ENCODE measurements at regions not wholly inside any gene's neighbourhood (a gene's known extent, or its start where the extent isn't known, plus 50 kb on each side); places are given as distances from the start of the nearest gene placed in this dataset.

GRCh38 chr1:65059930-65060538 is 88.0 kb upstream of the AK4 start:
- no peaks in the 10 kb centered on the region for H3K9me3 ChIP-seq (ENCODE audit: control insufficient read depth in 2 of 2, low read length in 2 of 2)
- peaks cover 26 to 28% of the 10 kb centered on the region in 2 donors for H3K36me3 ChIP-seq (ENCODE audit: control insufficient read depth in 2 of 2, insufficient read depth in 2 of 2, low read length in 2 of 2)
- no peak overlapping the region for H3K27ac ChIP-seq (ENCODE audit: low read length)
- no peak overlapping the region for H3K4me3 ChIP-seq (ENCODE audit: low read length in 2 of 2)
- no peaks in the 10 kb centered on the region for H3K27me3 ChIP-seq (ENCODE audit: control insufficient read depth in 1 of 2, insufficient read depth in 2 of 2, low read length in 2 of 2)
- no peak overlapping the region for H3K9ac ChIP-seq (ENCODE audit: low read length in 2 of 2)
- peaks cover 18% of the 10 kb centered on the region for H3K4me1 ChIP-seq (ENCODE audit: control insufficient read depth, insufficient read depth, low read length)

- Histone ChIP-seq H3K4me1 (ENCODE audit: control insufficient read depth, insufficient read depth, low read length) (peaks cover 24% of the 10 kb centered on the region), H3K36me3 (ENCODE audit: control insufficient read depth in 2 of 2, insufficient read depth in 2 of 2, low read length in 2 of 2) (peaks cover 8% of the 10 kb centered on the region in 2 donors), H3K4me3 (ENCODE audit: low read length in 2 of 2) (no peak overlapping the region), H3K27me3 (ENCODE audit: control insufficient read depth in 1 of 2, insufficient read depth in 2 of 2, low read length in 2 of 2) (no peaks in the 10 kb centered on the region), H3K9ac (ENCODE audit: low read length in 2 of 2) (no peak overlapping the region), H3K9me3 (ENCODE audit: control insufficient read depth in 2 of 2, low read length in 2 of 2) (no peaks in the 10 kb centered on the region), H3K27ac (ENCODE audit: low read length) (no peak overlapping the region)
Measured at GRCh38 chr1:65062339-65062738, 85.7 kb upstream of the AK4 start.

GRCh38 chr1:65063025-65063424 is 85.0 kb upstream of the AK4 start:
- Histone ChIP-seq H3K36me3 (ENCODE audit: control insufficient read depth in 2 of 2, insufficient read depth in 2 of 2, low read length in 2 of 2) (peaks cover 2 to 5% of the 10 kb centered on the region in 2 donors), H3K4me3 (ENCODE audit: low read length in 2 of 2) (no peak overlapping the region), H3K9me3 (ENCODE audit: control insufficient read depth in 2 of 2, low read length in 2 of 2) (no peaks in the 10 kb centered on the region), H3K27ac (ENCODE audit: low read length) (no peak overlapping the region), H3K27me3 (ENCODE audit: control insufficient read depth in 1 of 2, insufficient read depth in 2 of 2, low read length in 2 of 2) (no peaks in the 10 kb centered on the region), H3K4me1 (ENCODE audit: control insufficient read depth, insufficient read depth, low read length) (peaks cover 24% of the 10 kb centered on the region), H3K9ac (ENCODE audit: low read length in 2 of 2) (no peak overlapping the region)

GRCh38 chr1:65064981-65065380 is 83.0 kb upstream of the AK4 start:
- Histone ChIP-seq H3K4me3 (ENCODE audit: low read length in 2 of 2) (peak overlapping the region; percentile 84 to 96), H3K36me3 (ENCODE audit: control insufficient read depth in 2 of 2, insufficient read depth in 2 of 2, low read length in 2 of 2) (no peaks in the 10 kb centered on the region), H3K9me3 (ENCODE audit: control insufficient read depth in 2 of 2, low read length in 2 of 2) (no peaks in the 10 kb centered on the region), H3K9ac (ENCODE audit: low read length in 2 of 2) (peak overlapping the region in 1 of 2 donors; percentile 99), H3K27ac (ENCODE audit: low read length) (peak overlapping the region; percentile 84), H3K27me3 (ENCODE audit: control insufficient read depth in 1 of 2, insufficient read depth in 2 of 2, low read length in 2 of 2) (no peaks in the 10 kb centered on the region), H3K4me1 (ENCODE audit: control insufficient read depth, insufficient read depth, low read length) (peaks cover 26% of the 10 kb centered on the region)

- H3K9ac ChIP-seq (ENCODE audit: low read length in 2 of 2), result peak overlapping the region; percentile 71 to 99
- H3K4me3 ChIP-seq (ENCODE audit: low read length in 2 of 2), result peak overlapping the region; percentile 84 to 96
- H3K4me1 ChIP-seq (ENCODE audit: control insufficient read depth, insufficient read depth, low read length), result peaks cover 25% of the 10 kb centered on the region
Measured at GRCh38 chr1:65065524-65066418, 82.2 kb upstream of the AK4 start.

GRCh38 chr1:65066419-65066765 is 81.6 kb upstream of the AK4 start:
- Histone ChIP-seq H3K4me1 (ENCODE audit: control insufficient read depth, insufficient read depth, low read length) (peaks cover 22% of the 10 kb centered on the region), H3K4me3 (ENCODE audit: low read length in 2 of 2) (peak overlapping the region; percentile 84 to 96), H3K27ac (ENCODE audit: low read length) (peak overlapping the region; percentile 84), H3K36me3 (ENCODE audit: control insufficient read depth in 2 of 2, insufficient read depth in 2 of 2, low read length in 2 of 2) (no peaks in the 10 kb centered on the region), H3K9ac (ENCODE audit: low read length in 2 of 2) (peak overlapping the region; percentile 71 to 99), H3K9me3 (ENCODE audit: control insufficient read depth in 2 of 2, low read length in 2 of 2) (no peaks in the 10 kb centered on the region), H3K27me3 (ENCODE audit: control insufficient read depth in 1 of 2, insufficient read depth in 2 of 2, low read length in 2 of 2) (no peaks in the 10 kb centered on the region)

More at GRCh38 chr1:65065524-65066418, 82.2 kb upstream of the AK4 start:
- no peaks in the 10 kb centered on the region for H3K9me3 ChIP-seq (ENCODE audit: control insufficient read depth in 2 of 2, low read length in 2 of 2)
- H3K36me3 ChIP-seq (ENCODE audit: control insufficient read depth in 2 of 2, insufficient read depth in 2 of 2, low read length in 2 of 2), result no peaks in the 10 kb centered on the region
- H3K27ac ChIP-seq (ENCODE audit: low read length), result peak overlapping the region; percentile 84
- H3K27me3 ChIP-seq (ENCODE audit: control insufficient read depth in 1 of 2, insufficient read depth in 2 of 2, low read length in 2 of 2), result no peaks in the 10 kb centered on the region

- H3K27me3 ChIP-seq (ENCODE audit: control insufficient read depth in 1 of 2, insufficient read depth in 2 of 2, low read length in 2 of 2), result no peaks in the 10 kb centered on the region
- H3K27ac ChIP-seq (ENCODE audit: low read length), result peak overlapping the region; percentile 84
- no peaks in the 10 kb centered on the region for H3K9me3 ChIP-seq (ENCODE audit: control insufficient read depth in 2 of 2, low read length in 2 of 2)
- peaks cover 22% of the 10 kb centered on the region for H3K4me1 ChIP-seq (ENCODE audit: control insufficient read depth, insufficient read depth, low read length)
- peak overlapping the region; percentile 82 to 99 for H3K9ac ChIP-seq (ENCODE audit: low read length in 2 of 2)
- H3K36me3 ChIP-seq (ENCODE audit: control insufficient read depth in 2 of 2, insufficient read depth in 2 of 2, low read length in 2 of 2), result no peaks in the 10 kb centered on the region
- H3K4me3 ChIP-seq (ENCODE audit: low read length in 2 of 2), result peak overlapping the region; percentile 84 to 96
Measured at GRCh38 chr1:65066766-65067490, 81.1 kb upstream of the AK4 start.

- H3K9ac ChIP-seq (ENCODE audit: low read length in 2 of 2), result peak overlapping the region; percentile 95 to 99
- H3K9me3 ChIP-seq (ENCODE audit: control insufficient read depth in 2 of 2, low read length in 2 of 2), result no peaks in the 10 kb centered on the region
- H3K36me3 ChIP-seq (ENCODE audit: control insufficient read depth in 2 of 2, insufficient read depth in 2 of 2, low read length in 2 of 2), result no peaks in the 10 kb centered on the region
- H3K4me3 ChIP-seq (ENCODE audit: low read length in 2 of 2), result peak overlapping the region; percentile 96 to 98
- peaks cover 22% of the 10 kb centered on the region for H3K4me1 ChIP-seq (ENCODE audit: control insufficient read depth, insufficient read depth, low read length)
- H3K27me3 ChIP-seq (ENCODE audit: control insufficient read depth in 1 of 2, insufficient read depth in 2 of 2, low read length in 2 of 2), result no peaks in the 10 kb centered on the region
- peak overlapping the region; percentile 94 for H3K27ac ChIP-seq (ENCODE audit: low read length)
Measured at GRCh38 chr1:65067491-65068201, 80.4 kb upstream of the AK4 start.

GRCh38 chr1:65068202-65069010 is 79.6 kb upstream of the AK4 start:
- H3K4me3 ChIP-seq (ENCODE audit: low read length in 2 of 2), result peak overlapping the region; percentile 96 to 98
- H3K27me3 ChIP-seq (ENCODE audit: control insufficient read depth in 1 of 2, insufficient read depth in 2 of 2, low read length in 2 of 2), result no peaks in the 10 kb centered on the region
- no peaks in the 10 kb centered on the region for H3K36me3 ChIP-seq (ENCODE audit: control insufficient read depth in 2 of 2, insufficient read depth in 2 of 2, low read length in 2 of 2)
- H3K9me3 ChIP-seq (ENCODE audit: control insufficient read depth in 2 of 2, low read length in 2 of 2), result no peaks in the 10 kb centered on the region
- peak overlapping the region; percentile 95 to 99 for H3K9ac ChIP-seq (ENCODE audit: low read length in 2 of 2)
- peaks cover 16% of the 10 kb centered on the region for H3K4me1 ChIP-seq (ENCODE audit: control insufficient read depth, insufficient read depth, low read length)
- peak overlapping the region; percentile 94 for H3K27ac ChIP-seq (ENCODE audit: low read length)

Data from stomach smooth muscle (tissue), 2 donors.